Activated B cell treated with CpG ODN at 0.5 μM for 24 hours (primary cell): ENCODE measurements at regions not wholly inside any gene's neighbourhood (a gene's known extent, or its start where the extent isn't known, plus 50 kb on each side); places are given as distances from the start of the nearest gene placed in this dataset.
"Not testable (repeated sequence)": the region's sequence is repeated elsewhere in the genome, so short reads cannot be mapped to it uniquely, and the experiment has no call there.

Experiments
- ATAC-seq: fragments of 200-7000 bp; cut with Tn5 transposase; one replicate; pipeline ENCODE4 v1.10.0; 2021; ENCODE audit warnings: low read depth, mild to moderate bottlenecking, moderate library complexity
- CTCF ChIA-PET: fragments of 350-600 bp; sonication (Branson Sonifier 250); formaldehyde crosslinking; loops from one replicate; lab custom pipeline; 2021; ENCODE audit warnings: antibody characterized with exemption; lab: Charles Lee
- POLR2A ChIA-PET: fragments of 350-600 bp; sonication (Branson Sonifier 250); formaldehyde crosslinking; loops from one replicate; lab custom pipeline; 2021; ENCODE audit warnings: antibody characterized with exemption; lab: Charles Lee
- DNase-seq: peaks from one replicate; pipeline ENCODE4 v3.0.0; 2022
- H3K27ac Mint-ChIP-seq: one replicate; pipeline ENCODE4 v1.8.0; 2020; ENCODE audit warnings: mixed read lengths
- H3K27me3 Mint-ChIP-seq: one replicate; pipeline ENCODE4 v1.8.0; 2021; ENCODE audit warnings: mixed read lengths
- H3K36me3 Mint-ChIP-seq: one replicate; pipeline ENCODE4 v1.8.0; 2021; ENCODE audit warnings: low read depth, mixed read lengths
- H3K4me1 Mint-ChIP-seq: one replicate; pipeline ENCODE4 v1.8.0; 2021; ENCODE audit warnings: mixed read lengths
- H3K4me3 Mint-ChIP-seq: one replicate; pipeline ENCODE4 v1.8.0; 2020; ENCODE audit warnings: mild to moderate bottlenecking, mixed read lengths
- H3K9me3 Mint-ChIP-seq: one replicate; pipeline ENCODE4 v1.8.0; 2020; ENCODE audit warnings: mixed read lengths
- CTCF ChIP-seq: fragments of 200-600 bp; IDR thresholded peaks from one replicate; pipeline ENCODE4 v1.8.0; 2022; ENCODE audit warnings: antibody characterized with exemption, mild to moderate bottlenecking
- intact Hi-C: fragments of 100-400 bp; cut with micrococcal nuclease; formaldehyde crosslinking; loops from one replicate; pipeline ENCODE4 v1.15.1; 2024

- Mint-ChIP-seq H3K36me3 (no peaks in the 10 kb centered on the region), H3K9me3 (no peaks in the 10 kb centered on the region), H3K27me3 (no peaks in the 10 kb centered on the region), H3K27ac (no peak overlapping the region), H3K4me3 (no peak overlapping the region), H3K4me1 (no peaks in the 10 kb centered on the region)
- POLR2A ChIA-PET, result no interaction called here
- intact Hi-C loops, result no loop called here
- DNase-seq, result no peak
- no peak for ATAC-seq
- CTCF ChIA-PET, result no interaction called here
- no peak for TF ChIP-seq CTCF
Measured at GRCh38 chr22:47401976-47402770, 639.7 kb downstream of the TBC1D22A start.

DNA sequence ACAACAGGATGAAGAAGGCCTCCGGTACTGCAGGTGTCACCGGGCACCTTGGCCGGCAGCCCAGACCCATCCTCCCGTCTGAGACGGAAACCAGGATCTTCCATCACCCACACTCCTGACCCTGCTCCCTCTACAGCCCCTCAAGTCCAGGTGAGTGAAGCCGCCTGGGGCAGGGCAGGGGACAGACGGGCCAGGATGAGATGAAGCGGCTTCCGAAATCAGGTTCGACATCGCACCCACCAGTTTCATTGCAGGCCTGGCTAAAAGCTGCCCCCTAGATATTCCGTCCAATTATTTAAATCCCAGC is 639.1 kb downstream of the TBC1D22A start:
- H3K9me3 Mint-ChIP-seq, result no peaks in the 10 kb centered on the region
- no peaks in the 10 kb centered on the region for H3K4me1 Mint-ChIP-seq
- ChIA-PET CTCF (no interaction called here), POLR2A (no interaction called here)
- DNase-seq (no peak), ATAC-seq (no peak)
- no peak overlapping the region for H3K4me3 Mint-ChIP-seq
- H3K27ac Mint-ChIP-seq, result no peak overlapping the region
- intact Hi-C loops, result no loop called here
- H3K27me3 Mint-ChIP-seq, result no peaks in the 10 kb centered on the region
- TF ChIP-seq CTCF, result no peak
- no peaks in the 10 kb centered on the region for H3K36me3 Mint-ChIP-seq

DNA sequence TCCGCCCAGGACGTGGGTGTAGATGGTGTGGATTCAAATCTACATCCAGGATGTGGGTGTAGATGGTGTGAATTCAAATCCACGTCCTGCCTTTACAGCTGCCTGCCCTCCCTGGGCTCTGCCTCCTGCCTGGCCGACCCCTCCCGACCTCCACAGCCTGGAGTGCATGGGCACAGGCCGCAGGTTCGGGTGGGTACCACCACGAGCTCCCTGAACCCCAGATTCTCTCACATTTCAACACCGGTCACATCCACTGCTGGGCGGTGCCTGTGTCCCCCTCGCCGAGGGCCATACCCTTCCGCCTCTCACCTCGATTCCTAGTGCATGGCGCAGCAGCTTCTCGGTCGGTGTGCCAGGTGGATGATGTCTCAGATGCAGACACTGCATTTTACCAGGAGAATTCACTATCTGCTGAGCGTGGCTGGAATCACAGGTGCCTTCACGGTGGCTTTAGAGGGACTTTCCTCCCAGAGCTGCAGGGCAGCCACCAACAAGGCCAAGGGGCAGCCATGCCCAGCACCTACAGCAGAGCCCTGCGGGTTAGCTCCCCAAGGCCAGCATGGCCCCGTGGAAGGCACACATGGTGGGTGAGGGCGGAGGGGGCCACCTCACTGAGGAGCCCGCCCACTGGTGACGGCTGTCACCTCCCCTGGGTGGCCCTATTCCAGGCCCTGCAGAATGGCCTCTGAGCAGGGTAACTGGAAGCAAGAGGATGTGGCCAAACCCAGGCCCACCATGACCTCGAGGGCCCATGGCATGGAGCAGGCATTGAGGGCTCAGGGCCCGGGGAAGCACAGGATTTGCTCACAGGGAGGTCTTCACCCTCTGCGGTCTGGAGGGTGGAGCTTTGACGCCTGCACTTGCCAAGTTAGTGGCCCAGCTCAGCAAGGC is 638.5 kb downstream of the TBC1D22A start:
- DNase-seq (no peak), ATAC-seq (no peak)
- CTCF ChIA-PET, result no interaction called here
- Mint-ChIP-seq H3K4me3 (no peak overlapping the region), H3K27ac (no peak overlapping the region), H3K9me3 (no peaks in the 10 kb centered on the region), H3K27me3 (no peaks in the 10 kb centered on the region), H3K4me1 (no peaks in the 10 kb centered on the region), H3K36me3 (no peaks in the 10 kb centered on the region)
- POLR2A ChIA-PET, result no interaction called here
- intact Hi-C loops, result no loop called here
- TF ChIP-seq CTCF, result no peak

DNA sequence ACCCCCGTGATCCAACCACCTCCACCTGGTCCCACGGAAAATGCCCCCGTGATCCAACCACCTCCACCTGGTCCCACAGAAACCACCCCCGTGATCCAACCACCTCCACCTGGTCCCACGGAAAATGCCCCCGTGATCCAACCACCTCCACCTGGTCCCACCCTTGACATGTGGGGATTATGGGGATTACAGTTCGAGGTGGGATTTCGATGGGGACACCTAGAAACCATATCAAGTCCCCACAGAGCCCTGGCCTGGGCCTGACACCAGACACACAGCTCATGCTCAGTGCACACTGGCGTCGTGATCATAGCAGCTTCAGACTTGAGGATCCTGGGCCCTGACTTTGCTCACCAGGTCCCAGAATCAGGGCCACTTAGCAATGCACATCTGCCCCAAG is 637.7 kb downstream of the TBC1D22A start:
- ATAC-seq, H3K27me3 Mint-ChIP-seq, H3K9me3 Mint-ChIP-seq: not testable (repeated sequence)

GRCh38 chr22:47398921-47399790 is 636.7 kb downstream of the TBC1D22A start:
- H3K4me3 Mint-ChIP-seq, result no peak overlapping the region
- TF ChIP-seq CTCF, result no peak
- DNase-seq (no peak), ATAC-seq (no peak)
- intact Hi-C loops, result no loop called here
- no peak overlapping the region for H3K27ac Mint-ChIP-seq
- H3K9me3 Mint-ChIP-seq, result no peaks in the 10 kb centered on the region
- ChIA-PET CTCF (no interaction called here), POLR2A (no interaction called here)
- H3K27me3 Mint-ChIP-seq, result no peaks in the 10 kb centered on the region
- no peaks in the 10 kb centered on the region for H3K36me3 Mint-ChIP-seq
- H3K4me1 Mint-ChIP-seq, result no peaks in the 10 kb centered on the region

More for the DNA sequence above, 637.7 kb downstream of the TBC1D22A start:
- DNase-seq, H3K27ac Mint-ChIP-seq, POLR2A ChIA-PET, CTCF ChIA-PET, intact Hi-C loops, H3K36me3 Mint-ChIP-seq, H3K4me1 Mint-ChIP-seq, H3K4me3 Mint-ChIP-seq: not testable (repeated sequence)
